Spleen (tissue), 7 donors: ENCODE measurements at regions not wholly inside any gene's neighbourhood (a gene's known extent, or its start where the extent isn't known, plus 50 kb on each side); places are given as distances from the start of the nearest gene placed in this dataset.

Experiments used
- POLR2A ChIP-seq, 3 donors: fragments of 450-650 bp; IDR thresholded peaks; one replicate each; pipeline ENCODE4 v1.5.1; 2017; ENCODE audit warnings: antibody characterized with exemption in 3 of 3, mild to moderate bottlenecking in 1 of 3
- TF ChIP-seq, protein P1 (sequence below), 11 experiments: fragments of 200-600 bp in 7 of 11; fragments of 450-650 bp in 4 of 11; sonication (generic) in 4 of 11; IDR thresholded peaks in 8 of 11; conservative IDR thresholded peaks in 3 of 11; 1 replicate in 7 of 11; 2 replicates in 4 of 11; pipeline versions ENCODE4 v1.4.0 to v1.8.0; 2016 to 2021; ENCODE audit warnings: antibody characterized with exemption in 11 of 11, inconsistent platforms in 4 of 11, mild to moderate bottlenecking in 1 of 11
- donor health status: DM: no; HTN: no; CAD: no; lungs with moderate emphysema.
- donor health status: DM: no; HTN: no; CAD: no.
- donor health status: DM: no; HTN: no; CAD: no.

DNA sequence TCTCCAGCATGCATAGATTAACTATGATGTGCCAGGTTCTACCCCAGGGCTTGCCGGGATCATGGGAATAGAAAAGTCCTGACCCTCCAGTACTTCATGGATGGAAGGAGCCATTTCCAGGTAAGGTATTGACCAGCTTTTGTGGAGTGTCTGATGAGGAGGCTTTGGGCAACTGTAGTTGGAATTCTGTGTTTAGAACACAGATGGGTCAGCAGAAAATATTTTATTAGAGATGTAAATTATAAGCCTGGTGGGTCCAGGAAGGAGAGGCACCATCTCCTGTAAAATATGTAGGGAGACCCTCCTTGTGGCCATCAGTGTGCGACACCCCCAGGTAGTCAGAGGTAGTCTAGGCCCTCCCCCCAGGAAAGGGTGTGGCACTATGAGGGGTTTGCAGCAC is 156.2 kb downstream of the IRX1 start:
- TF ChIP-seq, protein P1, sequence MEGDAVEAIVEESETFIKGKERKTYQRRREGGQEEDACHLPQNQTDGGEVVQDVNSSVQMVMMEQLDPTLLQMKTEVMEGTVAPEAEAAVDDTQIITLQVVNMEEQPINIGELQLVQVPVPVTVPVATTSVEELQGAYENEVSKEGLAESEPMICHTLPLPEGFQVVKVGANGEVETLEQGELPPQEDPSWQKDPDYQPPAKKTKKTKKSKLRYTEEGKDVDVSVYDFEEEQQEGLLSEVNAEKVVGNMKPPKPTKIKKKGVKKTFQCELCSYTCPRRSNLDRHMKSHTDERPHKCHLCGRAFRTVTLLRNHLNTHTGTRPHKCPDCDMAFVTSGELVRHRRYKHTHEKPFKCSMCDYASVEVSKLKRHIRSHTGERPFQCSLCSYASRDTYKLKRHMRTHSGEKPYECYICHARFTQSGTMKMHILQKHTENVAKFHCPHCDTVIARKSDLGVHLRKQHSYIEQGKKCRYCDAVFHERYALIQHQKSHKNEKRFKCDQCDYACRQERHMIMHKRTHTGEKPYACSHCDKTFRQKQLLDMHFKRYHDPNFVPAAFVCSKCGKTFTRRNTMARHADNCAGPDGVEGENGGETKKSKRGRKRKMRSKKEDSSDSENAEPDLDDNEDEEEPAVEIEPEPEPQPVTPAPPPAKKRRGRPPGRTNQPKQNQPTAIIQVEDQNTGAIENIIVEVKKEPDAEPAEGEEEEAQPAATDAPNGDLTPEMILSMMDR (IDR thresholded peaks at IDR 0.05 in 8 of 11, conservative IDR thresholded peaks at IDR 0.05 in 3 of 11), result no peak
- TF ChIP-seq POLR2A (IDR thresholded peaks at IDR 0.05), result no peak
